K562 (cell line): ENCODE measurements at regions not wholly inside any gene's neighbourhood (a gene's known extent, or its start where the extent isn't known, plus 50 kb on each side); places are given as distances from the start of the nearest gene placed in this dataset.

Experiments
- ATAC-seq: fragments of 200-7000 bp; cut with Tn5 transposase; 3 replicates; pipeline ENCODE4 v1.9.1; 2020; ENCODE audit warnings: moderate library complexity
- BruUV-seq: library from RNA; stranded (reverse); fragments of 400-500 nt; replicated peaks from 2 replicates; lab custom pipeline; 2021; lab: Mats Ljungman, UMichigan
- CTCF ChIA-PET: fragments of 300-600 bp; formaldehyde crosslinking; extraction: SDS; loops from one replicate; lab custom pipeline; 2021; ENCODE audit warnings: low intra/inter-chr PET ratio; lab: Yijun Ruan, JAX
- POLR2A ChIA-PET: fragments of 300-600, 350-650 bp; sonication (Branson Sonifier 250); formaldehyde crosslinking; extraction: SDS; loops from one replicate; lab custom pipeline; 2021; ENCODE audit warnings: antibody characterized with exemption, inconsistent platforms; lab: Yijun Ruan, JAX
- DNase-seq, 4 experiments: peaks; one replicate each; pipeline versions ENCODE4 v3.0.0 to v3.0.0-alpha.2; 2011 to 2018; ENCODE audit warnings: low spot score in 3 of 4, mixed read lengths in 3 of 4; ENCODE audit errors: extremely low read depth in 1 of 4
- FAIRE-seq: peaks from 2 replicates; lab custom pipeline; 2011; peaks lifted over from hg19 to GRCh38; lab: Jason Lieb, UNC
- H2AFZ ChIP-seq: 2 replicates; pipeline ENCODE4 v1.6.0; 2011; ENCODE audit warnings: low read depth, low read length, control low read depth, inconsistent platforms
- H3K27ac ChIP-seq: fragments of 200-600 bp; 3 replicates; pipeline ENCODE4 v1.8.0; 2011; ENCODE audit warnings: low read depth, mild to moderate bottlenecking, control low read depth, inconsistent platforms, low read length, moderate library complexity, mixed read lengths; ENCODE audit errors: extremely low read depth
- H3K27me3 ChIP-seq, 2 experiments: fragments of 300-600 bp in 1 of 2; 2 replicates in 1 of 2; 3 replicates in 1 of 2; pipeline versions ENCODE4 v1.6.0 to v1.8.0; 2011; ENCODE audit warnings: inconsistent platforms in 2 of 2, low read length in 2 of 2, mild to moderate bottlenecking in 1 of 2, mixed read lengths in 1 of 2, moderate library complexity in 1 of 2; ENCODE audit not compliant: control insufficient read depth in 2 of 2, insufficient read depth in 2 of 2
- H3K36me3 ChIP-seq: fragments of 300-600 bp; 3 replicates; pipeline ENCODE4 v1.8.0; 2011; ENCODE audit warnings: mild to moderate bottlenecking, low read length, inconsistent platforms; ENCODE audit not compliant: control insufficient read depth, insufficient read depth
- H3K4me1 ChIP-seq, 2 experiments: fragments of 200-600 bp in 1 of 2; replicated peaks in 1 of 2; 2 replicates in 1 of 2; 3 replicates in 1 of 2; pipeline versions ENCODE4 v1.5.1 to v1.8.0; 2011; ENCODE audit warnings: inconsistent platforms in 2 of 2, low read length in 2 of 2, mild to moderate bottlenecking in 1 of 2, mixed read lengths in 1 of 2, moderate library complexity in 1 of 2; ENCODE audit not compliant: control insufficient read depth in 2 of 2, insufficient read depth in 2 of 2
- H3K4me2 ChIP-seq: 2 replicates; pipeline ENCODE4 v1.6.1; 2011; ENCODE audit warnings: low read length, control low read depth, inconsistent platforms, mixed read lengths; ENCODE audit not compliant: insufficient read depth
- H3K4me3 ChIP-seq: fragments of 200-600 bp; sonication (generic), shearing (Covaris generic); 2 replicates; pipeline ENCODE4 v1.5.1; 2016; ENCODE audit warnings: control low read depth, inconsistent platforms
- H3K79me2 ChIP-seq: fragments of 200-600 bp; 3 replicates; pipeline ENCODE4 v1.8.0; 2011; ENCODE audit warnings: low read length, inconsistent platforms; ENCODE audit not compliant: control insufficient read depth, insufficient read depth
- H3K9ac ChIP-seq, 2 experiments: 2 replicates each; pipeline versions ENCODE4 v1.6.0 to v1.6.1; 2011; ENCODE audit warnings: low read depth in 2 of 2, low read length in 2 of 2, control low read depth in 1 of 2, inconsistent platforms in 1 of 2, mild to moderate bottlenecking in 1 of 2, mixed read lengths in 1 of 2; ENCODE audit not compliant: insufficient read depth in 1 of 2
- H3K9me1 ChIP-seq: one replicate; pipeline ENCODE4 v1.6.0; 2011; ENCODE audit warnings: inconsistent platforms, mild to moderate bottlenecking, low read length, moderate library complexity; ENCODE audit not compliant: control insufficient read depth, insufficient read depth
- H3K9me3 ChIP-seq: replicated peaks from 2 replicates; pipeline ENCODE4 v1.5.1; 2011; ENCODE audit warnings: low read depth, low read length, inconsistent platforms; ENCODE audit not compliant: control insufficient read depth, insufficient read depth
- H4K20me1 ChIP-seq: replicated peaks from 2 replicates; pipeline ENCODE4 v1.6.1; 2011; ENCODE audit warnings: low read length, inconsistent platforms, mixed read lengths; ENCODE audit not compliant: control insufficient read depth, insufficient read depth
- BRD9 ChIP-seq: fragments of 450-650 bp; IDR thresholded peaks from 2 replicates; pipeline ENCODE4 v1.6.1; 2018; ENCODE audit warnings: low read depth; ENCODE audit not compliant: partially characterized antibody
- EWSR1 ChIP-seq: fragments of 450-650 bp; IDR thresholded peaks from 2 replicates; pipeline ENCODE4 v1.6.1; 2018; ENCODE audit warnings: borderline replicate concordance, mild to moderate bottlenecking, low read depth, moderate library complexity; ENCODE audit not compliant: partially characterized antibody
- GATAD2B ChIP-seq: fragments of 450-650 bp; IDR thresholded peaks from 2 replicates; pipeline ENCODE4 v1.6.1; 2017; ENCODE audit warnings: mild to moderate bottlenecking, borderline replicate concordance
- NR1H2 ChIP-seq: sonication (generic); formaldehyde crosslinking; IDR thresholded peaks from 2 replicates; pipeline ENCODE4 v1.4.0; 2020; ENCODE audit warnings: mild to moderate bottlenecking, missing genetic modification reagents
- POLR2H ChIP-seq: IDR thresholded peaks from 2 replicates; pipeline ENCODE4 v1.6.1; 2016; ENCODE audit warnings: missing genetic modification characterization, low read depth, mild to moderate bottlenecking, control low read depth, missing compliant biosample characterization, moderate library complexity
- RBM22 ChIP-seq: fragments of 200-400 bp; formaldehyde crosslinking; IDR thresholded peaks from 2 replicates; pipeline ENCODE4 v1.6.1; 2018; ENCODE audit warnings: low read length, low read depth; ENCODE audit not compliant: poor library complexity, severe bottlenecking
- SAP30 ChIP-seq: fragments of 200-600 bp; sonication (generic); IDR thresholded peaks from 2 replicates; pipeline ENCODE4 v1.6.1; 2012; ENCODE audit warnings: borderline replicate concordance, low read depth, mild to moderate bottlenecking, moderate library complexity, low read length, control low read depth, inconsistent platforms; ENCODE audit not compliant: insufficient read depth, poor library complexity, severe bottlenecking
- SIN3A ChIP-seq, 2 experiments: fragments of 150-350 bp in 1 of 2; IDR thresholded peaks; 2 replicates each; pipeline ENCODE4 v1.6.1; 2011 to 2016; ENCODE audit warnings: borderline replicate concordance in 2 of 2, low read depth in 2 of 2, low read length in 2 of 2, mild to moderate bottlenecking in 2 of 2, moderate library complexity in 2 of 2; ENCODE audit not compliant: control insufficient read depth in 1 of 2
- STAT5A ChIP-seq: IDR thresholded peaks from 2 replicates; pipeline ENCODE4 v1.6.1; 2012; ENCODE audit warnings: low read length, inconsistent platforms, borderline replicate concordance
- ZNF12 ChIP-seq: sonication (generic); formaldehyde crosslinking; IDR thresholded peaks from 2 replicates; pipeline ENCODE4 v1.4.0; 2020; ENCODE audit warnings: mild to moderate bottlenecking, missing genetic modification reagents
- ZNF318 ChIP-seq, 2 experiments: fragments of 450-650 bp; IDR thresholded peaks; 2 replicates each; pipeline ENCODE4 v1.6.1; 2016; ENCODE audit warnings: mild to moderate bottlenecking in 2 of 2, borderline replicate concordance in 1 of 2, low read depth in 1 of 2, moderate library complexity in 1 of 2
- ZNF444 ChIP-seq: fragments of 250-450 bp; sonication (Bioruptor Pico); IDR thresholded peaks from 2 replicates; pipeline ENCODE4 v1.4.0; 2020; ENCODE audit warnings: mild to moderate bottlenecking, moderate library complexity
- whole genome bisulfite sequencing: fragments of 100-300 bp; shearing (Covaris generic); methylation state at CpG from one replicate; pipeline ENCODE4 v1.1.6; 2016; ENCODE audit warnings: low coverage, mixed read lengths; ENCODE audit not compliant: insufficient coverage; ENCODE audit errors: missing lambda C conversion rate; 5-methylcytosine and 5-hydroxymethylcytosine counted together
- in situ Hi-C: fragments of 300-500 bp; cut with MboI; formaldehyde crosslinking; loops from 4 replicates; pipeline ENCODE4 v1.15.0; 2018; ENCODE audit warnings: inconsistent platforms, mixed read lengths
- intact Hi-C: fragments of 100-400 bp; cut with micrococcal nuclease; formaldehyde crosslinking; loops from 2 replicates; pipeline ENCODE4 v1.14.2; 2022

- Histone ChIP-seq H3K9ac (peak overlapping the region; percentile 85 to 92), H4K20me1 (peaks cover 26% of the 10 kb centered on the region), H3K4me2 (peak overlapping the region; percentile 83), H3K9me1 (no peaks in the 10 kb centered on the region), H3K79me2 (peaks cover 38% of the 10 kb centered on the region), H3K4me1 (peaks cover 0 to 8% of the 10 kb centered on the region in 2 experiments; a peak in 3 of 5 replicates), H3K27ac (peak overlapping the region; percentile 83), H3K27me3 (no peaks in the 10 kb centered on the region), H3K9me3 (no peaks in the 10 kb centered on the region), H3K4me3 (peak overlapping the region; percentile 50), H2AFZ (no peak overlapping the region), H3K36me3 (peaks cover 23% of the 10 kb centered on the region)
- 0% methylated on average over 7 of the region's 7 CpGs for WGBS
- in situ Hi-C loops (no loop called here), intact Hi-C loops (no loop called here)
- ATAC-seq (no peak), DNase-seq (peak in 1 of 4 experiments; percentile 12), FAIRE-seq (no peak)
- ChIA-PET CTCF (no interaction called here), POLR2A (interaction anchor here (0.5 to 9.2 kb wide), 39 partner anchors 9 to 1793 kb away, joined by 3 to 309 read pairs (median 4); a partner anchor contains a TSS)
- no TSS peak for BruUV-seq
- TF ChIP-seq ZNF12 (CRISPR knock-in tag) (peak; percentile 33; the same call in 1 of the 2 replicates), SAP30 (peak; percentile 10), EWSR1 (peak; percentile 6), RBM22 (peak; percentile 88), SIN3A (IDR thresholded peaks at IDR 0.05; ENCODE audit: borderline replicate concordance in 2 of 2, control insufficient read depth in 1 of 2, low read depth in 2 of 2, low read length in 2 of 2) (0 out of 4 replicates have a peak, but pooled peaks of 1 of the 2 experiments have one; percentile 14), STAT5A (no peak), POLR2H (tag) (peak; percentile 72), BRD9 (no peak), ZNF444 (CRISPR knock-in tag) (no peak), ZNF318 (IDR thresholded peaks at IDR 0.05; ENCODE audit: borderline replicate concordance in 1 of 2, low read depth in 1 of 2) (no peak), GATAD2B (0 out of 2 replicates have a peak, but pooled peaks have one; percentile 41), NR1H2 (CRISPR knock-in tag) (no peak)
Observed at GRCh38 chr6:27825025-27825793, 87.0 kb downstream of the OR2B2 start.
